AG08395 (cell line): ENCODE measurements at regions not wholly inside any gene's neighbourhood (a gene's known extent, or its start where the extent isn't known, plus 50 kb on each side); places are given as distances from the start of the nearest gene placed in this dataset.

Experiments used
- DNase-seq: peaks from one replicate; pipeline ENCODE4 v3.0.0; 2012; ENCODE audit warnings: mixed read lengths, low spot score

- DNase-seq = no peak
These were observed 58.5 kb downstream of the DLL1 start for GRCh38 chr6:170232186-170233002.

DNA sequence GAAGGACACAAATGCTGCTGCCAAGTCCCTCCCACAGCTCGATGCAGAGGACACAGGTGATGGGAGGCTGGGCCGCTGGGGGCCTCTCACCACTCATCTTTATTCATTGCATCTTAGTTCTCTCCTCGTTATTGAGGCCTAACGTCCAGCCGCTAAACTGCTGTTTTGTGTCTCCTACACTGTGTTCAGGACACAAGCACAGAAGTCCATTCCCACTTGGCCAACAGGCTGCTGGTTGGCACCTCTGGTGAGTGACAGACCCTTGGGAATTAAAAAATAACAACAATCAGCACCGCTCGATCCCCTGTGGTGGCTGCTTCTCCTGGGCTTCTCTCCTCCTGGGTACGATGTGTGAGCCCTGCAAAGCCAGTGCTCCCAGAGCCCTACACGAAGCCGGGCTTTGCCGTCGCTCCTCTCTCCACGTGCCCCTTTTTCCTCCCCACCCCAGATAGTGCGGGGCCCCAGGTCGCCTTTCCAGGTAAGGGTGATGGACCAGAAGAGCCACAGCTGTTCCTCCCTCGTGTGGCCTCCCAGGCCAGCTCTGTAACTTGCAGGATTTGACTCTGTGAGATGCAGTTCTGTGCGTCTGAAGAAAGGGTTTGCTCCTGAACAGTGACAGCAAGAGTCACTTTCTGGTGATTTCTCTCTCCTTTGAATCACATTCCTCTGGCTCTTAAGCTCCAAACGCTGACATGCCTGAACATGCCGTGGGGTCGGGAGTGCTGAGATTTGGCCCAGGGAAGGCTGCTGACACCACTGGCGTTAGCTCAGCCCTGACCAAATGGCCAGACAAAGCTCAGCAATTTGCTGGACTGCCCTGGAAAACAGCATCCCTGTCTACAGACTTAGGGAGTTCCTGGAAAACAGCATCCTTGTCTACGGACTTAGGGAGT is 59.3 kb downstream of the DLL1 start:
- no peak for DNase-seq

GRCh38 chr6:170230520-170231292 is 60.2 kb downstream of the DLL1 start:
- DNase-seq = no peak

- DNase-seq = no peak
These were observed 60.9 kb downstream of the DLL1 start for GRCh38 chr6:170229851-170230519.

DNA sequence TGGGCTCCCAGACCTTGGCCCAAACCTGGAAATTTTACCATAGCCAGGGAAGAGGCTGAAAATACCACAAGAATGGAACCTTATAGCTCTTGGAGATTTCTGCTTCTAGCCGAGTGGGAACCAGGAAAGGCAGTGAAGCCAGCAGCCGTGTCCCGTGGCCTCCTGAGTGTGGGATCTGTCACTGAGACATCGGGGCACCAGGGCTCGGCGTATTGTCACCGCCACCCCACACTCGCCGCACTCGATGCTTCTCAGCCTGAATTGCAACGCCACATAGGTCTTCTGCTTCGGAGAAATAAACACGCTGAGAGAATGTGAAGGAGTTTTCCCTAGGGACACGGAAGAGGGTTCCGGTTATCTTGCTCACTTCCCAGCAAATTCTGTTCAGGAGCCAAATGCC is 61.5 kb downstream of the DLL1 start:
- no peak for DNase-seq

GRCh38 chr6:170228946-170229310 is 62.0 kb downstream of the DLL1 start:
- no peak for DNase-seq

GRCh38 chr6:170227996-170228945 is 62.6 kb downstream of the DLL1 start:
- no peak for DNase-seq

- no peak for DNase-seq
These were observed 63.3 kb downstream of the DLL1 start for GRCh38 chr6:170227521-170227983.

- no peak for DNase-seq
These were observed 64.2 kb downstream of the DLL1 start for GRCh38 chr6:170226647-170227046.

DNA sequence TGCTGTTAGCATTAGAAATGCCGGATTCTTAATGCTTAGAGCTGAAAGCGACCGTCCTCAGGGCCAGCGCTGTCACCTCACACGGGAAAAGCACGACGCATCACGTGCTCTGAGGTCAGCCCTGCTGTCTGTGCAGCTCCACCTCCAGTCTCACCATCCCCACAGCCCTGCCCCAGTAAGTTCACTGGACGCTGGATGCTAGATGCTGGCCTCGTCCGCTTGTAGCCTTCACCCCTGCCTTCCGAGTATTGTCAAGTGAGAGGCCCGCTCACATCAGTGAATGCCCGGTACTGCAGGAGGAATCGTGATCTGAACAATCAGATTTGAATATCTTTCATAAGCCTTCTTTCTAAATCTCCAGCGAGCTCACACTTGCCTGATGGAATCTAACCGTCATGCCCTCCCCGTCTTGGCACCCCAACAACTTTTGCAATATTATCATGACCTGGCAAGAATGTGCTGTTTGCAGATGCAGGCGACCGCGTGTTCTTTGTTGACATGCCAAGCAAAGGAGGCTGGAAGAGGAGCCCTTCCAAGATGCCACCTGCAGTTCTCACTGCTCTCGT is 64.9 kb downstream of the DLL1 start:
- DNase-seq = no peak

- peak; percentile 28 for DNase-seq
These were observed 65.9 kb downstream of the DLL1 start for GRCh38 chr6:170224694-170225660.

DNA sequence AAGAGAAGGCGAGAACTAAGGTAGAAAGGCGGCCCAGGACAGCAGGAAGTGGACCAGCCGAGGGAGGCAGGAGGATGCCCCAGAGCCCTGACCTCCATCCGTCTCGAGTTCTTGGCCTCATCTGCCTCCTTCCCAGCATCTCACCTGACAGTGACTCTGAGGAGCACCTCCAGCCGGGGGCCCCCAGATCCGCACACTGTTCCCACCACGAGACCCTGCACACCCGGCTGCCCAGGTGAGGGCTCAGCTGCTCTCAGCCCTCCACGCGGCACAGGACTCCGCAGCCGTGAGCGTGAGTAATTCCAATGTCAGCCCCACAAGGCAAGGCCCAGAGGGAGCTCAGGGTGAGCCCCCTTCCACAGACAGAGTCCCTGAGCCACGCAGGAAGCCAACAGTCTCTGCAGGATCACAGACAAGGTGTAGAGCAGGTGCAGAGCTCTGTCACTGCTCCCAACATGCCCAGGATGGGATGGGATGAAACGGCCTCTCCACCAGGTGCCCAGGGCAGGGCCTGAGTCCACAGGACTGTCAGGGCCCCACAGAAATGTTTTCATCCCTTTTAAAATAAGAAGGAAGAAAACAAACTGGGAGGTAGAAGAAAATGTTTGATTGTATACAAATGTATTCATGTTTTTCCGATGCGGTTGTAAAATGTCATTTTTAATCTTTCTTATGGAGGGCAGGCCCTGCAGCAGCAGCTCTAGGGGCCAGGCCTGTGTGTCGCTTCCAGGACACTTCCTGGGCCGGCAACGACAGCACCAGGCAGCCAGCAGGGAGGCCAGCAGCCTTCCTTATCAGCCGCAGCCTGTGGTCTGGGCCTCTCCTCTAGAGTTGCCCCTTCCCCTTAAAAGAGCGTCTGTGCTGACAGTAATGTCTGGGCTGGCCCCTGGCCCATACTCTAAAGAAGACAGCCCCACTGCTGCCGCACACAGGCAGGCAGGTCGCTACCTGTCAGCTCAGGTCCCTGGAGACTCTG is 66.9 kb downstream of the DLL1 start:
- no peak for DNase-seq

DNA sequence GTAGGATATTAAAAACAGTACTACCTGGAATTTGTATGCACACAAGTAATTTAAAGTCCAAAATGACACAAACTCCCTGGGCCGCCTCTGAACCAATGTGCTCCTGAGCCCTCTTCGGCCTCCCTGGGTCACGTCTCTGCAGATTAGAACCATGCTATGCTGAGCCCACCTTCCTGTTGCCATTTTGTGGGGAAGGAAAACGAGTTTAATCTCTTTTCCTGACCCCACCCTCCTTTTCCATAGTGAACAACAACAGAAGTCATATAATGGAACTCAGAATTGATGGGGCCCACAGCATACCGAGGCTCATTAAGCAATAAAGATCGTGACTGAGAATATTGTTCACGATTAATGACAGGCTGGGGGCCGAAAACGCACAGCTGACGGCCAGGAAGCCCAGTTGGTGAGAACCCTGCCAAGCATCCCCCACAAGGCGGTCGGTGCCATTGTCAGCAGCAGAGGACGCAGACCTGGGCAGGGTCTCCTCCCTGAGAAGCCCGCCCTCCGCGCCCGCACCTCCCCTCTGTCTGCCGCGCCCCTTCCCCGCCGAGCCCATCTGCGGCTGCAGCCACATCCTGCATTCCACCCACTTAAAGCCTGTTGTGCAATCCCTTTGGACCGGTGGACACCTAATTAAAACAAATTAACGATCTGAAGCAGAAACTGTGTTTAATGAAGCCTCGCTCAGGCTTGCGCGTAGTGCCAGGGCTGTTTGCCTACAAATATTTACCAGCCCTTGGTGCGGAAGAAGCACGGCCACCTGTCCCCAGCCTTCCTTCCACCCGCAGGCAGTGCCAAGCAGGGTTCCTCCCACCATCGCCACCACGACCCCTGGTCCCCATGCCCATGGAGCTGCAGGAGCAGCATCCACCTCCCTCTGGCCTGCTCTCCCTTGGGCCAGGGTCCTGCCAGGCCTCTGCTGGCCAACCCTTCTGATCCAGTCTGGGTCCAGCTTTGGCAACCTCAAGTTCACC is 68.1 kb downstream of the DLL1 start:
- DNase-seq = no peak

GRCh38 chr6:170221753-170222400 is 69.0 kb downstream of the DLL1 start:
- DNase-seq = no peak

- no peak for DNase-seq
These were observed 69.7 kb downstream of the DLL1 start for GRCh38 chr6:170221052-170221752.
